ENCODE measurements at regions not wholly inside any gene's neighbourhood (a gene's known extent, or its start where the extent isn't known, plus 50 kb on each side); places are given as distances from the start of the nearest gene placed in this dataset.
"Not testable (repeated sequence)": the region's sequence is repeated elsewhere in the genome, so short reads cannot be mapped to it uniquely, and the experiment has no call there.

- FAIRE-seq: no peak
These were observed 107.9 kb upstream of the ATL2 start for GRCh38 chr2:38484957-38485356.

GRCh38 chr2:38483776-38484501, 106.9 kb upstream of the ATL2 start:
- FAIRE-seq: no peak

More at GRCh38 chr2:38484957-38485356, 107.9 kb upstream of the ATL2 start:
- no peak for DNase-seq (ENCODE audit: low spot score in 2 of 2)

GRCh38 chr2:38482710-38483109, 105.6 kb upstream of the ATL2 start:
- not testable (repeated sequence) for DNase-seq (ENCODE audit: low spot score in 2 of 2); FAIRE-seq

More at GRCh38 chr2:38483776-38484501, 106.9 kb upstream of the ATL2 start:
- DNase-seq (ENCODE audit: low spot score in 2 of 2): no peak

GRCh38 chr2:38480617-38481016, 103.5 kb upstream of the ATL2 start:
- FAIRE-seq (no peak), DNase-seq (ENCODE audit: low spot score in 2 of 2) (no peak)

- no peak for FAIRE-seq
These were observed 99.9 kb upstream of the ATL2 start for GRCh38 chr2:38477006-38477405.

GRCh38 chr2:38475567-38475881, 98.5 kb upstream of the ATL2 start:
- DNase-seq (ENCODE audit: low spot score in 2 of 2) (no peak), FAIRE-seq (no peak)

More at GRCh38 chr2:38477006-38477405, 99.9 kb upstream of the ATL2 start:
- DNase-seq (ENCODE audit: low spot score in 2 of 2): no peak

- FAIRE-seq (no peak), DNase-seq (ENCODE audit: low spot score in 2 of 2) (no peak)
These were observed 97.9 kb upstream of the ATL2 start for GRCh38 chr2:38474715-38475566.

GRCh38 chr2:38474021-38474456, 97.0 kb upstream of the ATL2 start:
- FAIRE-seq: no peak
- DNase-seq (ENCODE audit: low spot score in 2 of 2): no peak

- FAIRE-seq: no peak
- no peak for DNase-seq (ENCODE audit: low spot score in 2 of 2)
These were observed 96.4 kb upstream of the ATL2 start for GRCh38 chr2:38473333-38474005.

- DNase-seq (ENCODE audit: low spot score in 2 of 2) (no peak), FAIRE-seq (no peak)
These were observed 93.0 kb upstream of the ATL2 start for GRCh38 chr2:38470115-38470514.

GRCh38 chr2:38467768-38468455, 90.8 kb upstream of the ATL2 start:
- FAIRE-seq (no peak), DNase-seq (ENCODE audit: low spot score in 2 of 2) (no peak)

GRCh38 chr2:38466876-38467767, 90.0 kb upstream of the ATL2 start:
- FAIRE-seq (no peak), DNase-seq (ENCODE audit: low spot score in 2 of 2) (no peak)

GRCh38 chr2:38466409-38466808, 89.3 kb upstream of the ATL2 start:
- FAIRE-seq: no peak

GRCh38 chr2:38465789-38466127, 88.7 kb upstream of the ATL2 start:
- DNase-seq (ENCODE audit: low spot score in 2 of 2): no peak
- no peak for FAIRE-seq

More at GRCh38 chr2:38466409-38466808, 89.3 kb upstream of the ATL2 start:
- no peak for DNase-seq (ENCODE audit: low spot score in 2 of 2)

- DNase-seq (ENCODE audit: low spot score in 2 of 2) (no peak), FAIRE-seq (no peak)
These were observed 88.1 kb upstream of the ATL2 start for GRCh38 chr2:38464971-38465788.

- DNase-seq (ENCODE audit: low spot score in 2 of 2): no peak
- FAIRE-seq: no peak
These were observed 86.7 kb upstream of the ATL2 start for GRCh38 chr2:38463752-38464151.

GRCh38 chr2:38462121-38462661, 85.1 kb upstream of the ATL2 start:
- DNase-seq (ENCODE audit: low spot score in 2 of 2) (no peak), FAIRE-seq (no peak)

- DNase-seq (ENCODE audit: low spot score in 2 of 2): no peak
- no peak for FAIRE-seq
These were observed 84.4 kb upstream of the ATL2 start for GRCh38 chr2:38461470-38461869.

GRCh38 chr2:38460313-38460712, 83.2 kb upstream of the ATL2 start:
- FAIRE-seq (no peak), DNase-seq (ENCODE audit: low spot score in 2 of 2) (no peak)
